ENCODE measurements at regions not wholly inside any gene's neighbourhood (a gene's known extent, or its start where the extent isn't known, plus 50 kb on each side); places are given as distances from the start of the nearest gene placed in this dataset.

GRCh38 chr7:25777969-25778708 lies 373.9 kb upstream of the NFE2L3 start:
- TF ChIP-seq, protein P1, sequence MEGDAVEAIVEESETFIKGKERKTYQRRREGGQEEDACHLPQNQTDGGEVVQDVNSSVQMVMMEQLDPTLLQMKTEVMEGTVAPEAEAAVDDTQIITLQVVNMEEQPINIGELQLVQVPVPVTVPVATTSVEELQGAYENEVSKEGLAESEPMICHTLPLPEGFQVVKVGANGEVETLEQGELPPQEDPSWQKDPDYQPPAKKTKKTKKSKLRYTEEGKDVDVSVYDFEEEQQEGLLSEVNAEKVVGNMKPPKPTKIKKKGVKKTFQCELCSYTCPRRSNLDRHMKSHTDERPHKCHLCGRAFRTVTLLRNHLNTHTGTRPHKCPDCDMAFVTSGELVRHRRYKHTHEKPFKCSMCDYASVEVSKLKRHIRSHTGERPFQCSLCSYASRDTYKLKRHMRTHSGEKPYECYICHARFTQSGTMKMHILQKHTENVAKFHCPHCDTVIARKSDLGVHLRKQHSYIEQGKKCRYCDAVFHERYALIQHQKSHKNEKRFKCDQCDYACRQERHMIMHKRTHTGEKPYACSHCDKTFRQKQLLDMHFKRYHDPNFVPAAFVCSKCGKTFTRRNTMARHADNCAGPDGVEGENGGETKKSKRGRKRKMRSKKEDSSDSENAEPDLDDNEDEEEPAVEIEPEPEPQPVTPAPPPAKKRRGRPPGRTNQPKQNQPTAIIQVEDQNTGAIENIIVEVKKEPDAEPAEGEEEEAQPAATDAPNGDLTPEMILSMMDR (conservative IDR thresholded peaks at IDR 0.05; ENCODE audit: low read depth, low read length) = no peak
- TF ChIP-seq EZH2 (IDR thresholded peaks at IDR 0.05; ENCODE audit: borderline replicate concordance, low read depth, low read length, poor library complexity, severe bottlenecking) = no peak
- Histone ChIP-seq H3K4me1 (ENCODE audit: insufficient read depth, low read length, poor library complexity, severe bottlenecking) (no peaks in the 10 kb centered on the region), H3K36me3 (ENCODE audit: insufficient read depth, low read length, poor library complexity, severe bottlenecking) (no peaks in the 10 kb centered on the region), H3K4me3 (ENCODE audit: low read depth, low read length, poor library complexity, severe bottlenecking) (no peak overlapping the region), H3K9me3 (ENCODE audit: low read depth, low read length, poor library complexity, severe bottlenecking) (no peaks in the 10 kb centered on the region), H3K27me3 (replicated peaks; ENCODE audit: insufficient read depth, low read depth, low read length, poor library complexity) (peaks cover 7% of the 10 kb centered on the region), H3K27ac (ENCODE audit: low read depth, low read length, poor library complexity, severe bottlenecking) (no peak overlapping the region)
- intact Hi-C loops (cut with micrococcal nuclease; ENCODE audit: unreplicated experiment) = no loop called here
- BruUV-seq (replicated peaks) = no TSS peak
- CTCF ChIA-PET = no interaction called here
- POLR2A ChIA-PET (ENCODE audit: low non-redundant PET) = no interaction called here
- no peak for DNase-seq (ENCODE audit: low spot score)

DNA sequence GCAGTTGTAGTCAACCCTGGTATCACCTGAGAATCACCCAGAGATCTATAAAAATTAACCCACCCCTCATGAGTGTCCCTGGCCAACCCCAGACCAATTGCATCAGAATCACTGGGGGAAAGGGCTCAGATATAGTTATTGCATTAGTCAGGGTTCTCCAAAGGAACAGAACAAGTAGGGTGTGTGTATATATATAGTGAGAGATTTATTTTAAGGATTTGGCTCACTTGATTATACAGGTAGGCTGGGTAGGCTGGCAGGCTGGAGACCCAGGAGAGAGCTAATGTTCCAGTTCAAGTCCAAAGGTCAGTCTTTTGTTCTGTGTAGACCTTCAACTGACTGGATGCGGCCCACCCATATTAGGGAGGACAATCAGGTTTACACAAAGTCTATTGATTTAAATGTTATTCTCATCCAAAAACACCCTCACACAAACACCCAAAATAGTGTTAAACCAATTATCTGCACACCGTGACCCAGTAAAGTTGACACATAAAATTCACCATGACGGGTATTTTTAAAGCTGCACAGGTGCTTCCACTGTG lies 372.9 kb upstream of the NFE2L3 start:
- CTCF ChIA-PET = no interaction called here
- H3K27me3 ChIP-seq (replicated peaks; ENCODE audit: insufficient read depth, low read depth, low read length, poor library complexity) = peaks cover 7% of the 10 kb centered on the region
- BruUV-seq (replicated peaks) = no TSS peak
- no peaks in the 10 kb centered on the region for H3K9me3 ChIP-seq (ENCODE audit: low read depth, low read length, poor library complexity, severe bottlenecking)
- no peak overlapping the region for H3K4me3 ChIP-seq (ENCODE audit: low read depth, low read length, poor library complexity, severe bottlenecking)
- DNase-seq (ENCODE audit: low spot score) = no peak
- H3K4me1 ChIP-seq (ENCODE audit: insufficient read depth, low read length, poor library complexity, severe bottlenecking) = no peaks in the 10 kb centered on the region
- TF ChIP-seq, protein P1 (conservative IDR thresholded peaks at IDR 0.05; ENCODE audit: low read depth, low read length) = no peak
- TF ChIP-seq EZH2 (IDR thresholded peaks at IDR 0.05; ENCODE audit: borderline replicate concordance, low read depth, low read length, poor library complexity, severe bottlenecking) = no peak
- no peaks in the 10 kb centered on the region for H3K36me3 ChIP-seq (ENCODE audit: insufficient read depth, low read length, poor library complexity, severe bottlenecking)
- POLR2A ChIA-PET (ENCODE audit: low non-redundant PET) = no interaction called here
- intact Hi-C loops (cut with micrococcal nuclease; ENCODE audit: unreplicated experiment) = no loop called here
- no peak overlapping the region for H3K27ac ChIP-seq (ENCODE audit: low read depth, low read length, poor library complexity, severe bottlenecking)

DNA sequence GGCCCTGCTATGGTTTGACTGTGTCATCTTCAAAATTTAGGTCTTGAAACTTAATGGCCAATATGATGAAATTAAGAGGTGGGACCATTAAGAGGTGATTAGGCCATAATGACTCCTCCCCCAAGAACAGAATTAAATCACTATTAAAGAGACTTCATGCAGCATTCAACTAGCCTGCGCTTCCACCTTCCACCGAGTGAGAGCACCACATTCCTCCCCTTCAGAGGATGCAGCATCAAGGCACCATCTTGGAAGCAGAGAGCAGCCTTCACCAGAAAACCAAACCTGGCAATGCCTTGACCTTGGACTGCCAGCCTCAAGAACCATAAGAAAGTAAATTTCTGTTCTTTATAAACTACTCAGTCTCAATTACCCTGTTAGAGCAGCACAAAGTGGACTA lies 371.1 kb upstream of the NFE2L3 start:
- CTCF ChIA-PET = no interaction called here
- POLR2A ChIA-PET (ENCODE audit: low non-redundant PET) = no interaction called here
- BruUV-seq (replicated peaks) = no TSS peak
- intact Hi-C loops (cut with micrococcal nuclease; ENCODE audit: unreplicated experiment) = no loop called here
- peaks cover 7% of the 10 kb centered on the region for H3K27me3 ChIP-seq (replicated peaks; ENCODE audit: insufficient read depth, low read depth, low read length, poor library complexity)
- H3K27ac ChIP-seq (ENCODE audit: low read depth, low read length, poor library complexity, severe bottlenecking) = no peak overlapping the region
- no peaks in the 10 kb centered on the region for H3K36me3 ChIP-seq (ENCODE audit: insufficient read depth, low read length, poor library complexity, severe bottlenecking)
- TF ChIP-seq EZH2 (IDR thresholded peaks at IDR 0.05; ENCODE audit: borderline replicate concordance, low read depth, low read length, poor library complexity, severe bottlenecking) = no peak
- TF ChIP-seq, protein P1 (conservative IDR thresholded peaks at IDR 0.05; ENCODE audit: low read depth, low read length) = no peak
- DNase-seq (ENCODE audit: low spot score) = no peak
- no peaks in the 10 kb centered on the region for H3K9me3 ChIP-seq (ENCODE audit: low read depth, low read length, poor library complexity, severe bottlenecking)
- H3K4me3 ChIP-seq (ENCODE audit: low read depth, low read length, poor library complexity, severe bottlenecking) = no peak overlapping the region
- no peaks in the 10 kb centered on the region for H3K4me1 ChIP-seq (ENCODE audit: insufficient read depth, low read length, poor library complexity, severe bottlenecking)
